ENCODE measurements at regions not wholly inside any gene's neighbourhood (a gene's known extent, or its start where the extent isn't known, plus 50 kb on each side); places are given as distances from the start of the nearest gene placed in this dataset.

DNA sequence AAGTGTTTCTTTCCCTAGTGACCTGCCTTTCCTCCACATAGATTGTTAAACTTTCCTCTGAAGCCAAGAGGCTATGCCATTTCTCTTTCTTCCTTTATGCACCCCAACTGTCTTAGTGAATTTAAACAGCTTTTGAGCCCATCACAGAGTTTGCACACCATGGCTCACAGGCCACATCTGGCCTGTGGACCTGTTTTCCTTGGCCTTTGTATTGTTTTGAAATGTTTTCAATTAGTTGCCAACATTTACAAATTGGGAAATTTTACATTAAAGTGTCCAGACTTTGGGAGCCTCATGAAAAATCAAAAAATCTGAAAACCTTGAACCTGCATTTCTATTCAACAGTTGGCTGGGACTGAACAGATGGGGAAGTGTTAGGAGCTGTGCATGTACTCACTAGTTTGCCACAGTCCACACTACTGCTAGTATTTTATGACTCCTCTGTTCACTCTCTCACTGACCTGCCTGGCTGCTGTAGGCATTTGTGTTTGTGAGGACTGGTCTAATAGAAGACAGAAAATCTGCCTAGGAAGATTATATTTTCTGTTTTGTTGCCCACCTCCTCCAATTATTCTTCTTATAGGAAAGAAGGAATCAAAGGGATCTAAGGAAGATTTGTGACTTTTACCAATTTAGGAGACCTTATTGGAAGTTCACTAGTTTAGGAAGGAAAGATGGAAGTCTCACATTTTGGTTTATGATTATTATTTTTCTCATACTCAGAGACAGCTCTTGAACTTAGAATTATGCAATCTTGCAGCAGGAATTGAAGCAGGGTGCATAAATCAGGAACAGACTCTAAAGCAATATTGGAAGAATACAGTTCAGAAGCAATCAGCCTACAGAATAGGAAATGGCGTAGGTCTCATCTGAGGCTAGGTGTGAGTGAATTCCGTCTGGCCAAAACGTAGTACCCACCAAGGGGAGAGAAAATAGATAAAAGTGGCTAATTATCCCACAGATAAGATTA lies 134.7 kb downstream of the HLX start (continued):
- TF ChIP-seq ZC3H10 (CRISPR knock-in tag; IDR thresholded peaks at IDR 0.05), result no peak
- TF ChIP-seq CSDC2 (CRISPR knock-in tag; IDR thresholded peaks at IDR 0.05), result no peak

DNA sequence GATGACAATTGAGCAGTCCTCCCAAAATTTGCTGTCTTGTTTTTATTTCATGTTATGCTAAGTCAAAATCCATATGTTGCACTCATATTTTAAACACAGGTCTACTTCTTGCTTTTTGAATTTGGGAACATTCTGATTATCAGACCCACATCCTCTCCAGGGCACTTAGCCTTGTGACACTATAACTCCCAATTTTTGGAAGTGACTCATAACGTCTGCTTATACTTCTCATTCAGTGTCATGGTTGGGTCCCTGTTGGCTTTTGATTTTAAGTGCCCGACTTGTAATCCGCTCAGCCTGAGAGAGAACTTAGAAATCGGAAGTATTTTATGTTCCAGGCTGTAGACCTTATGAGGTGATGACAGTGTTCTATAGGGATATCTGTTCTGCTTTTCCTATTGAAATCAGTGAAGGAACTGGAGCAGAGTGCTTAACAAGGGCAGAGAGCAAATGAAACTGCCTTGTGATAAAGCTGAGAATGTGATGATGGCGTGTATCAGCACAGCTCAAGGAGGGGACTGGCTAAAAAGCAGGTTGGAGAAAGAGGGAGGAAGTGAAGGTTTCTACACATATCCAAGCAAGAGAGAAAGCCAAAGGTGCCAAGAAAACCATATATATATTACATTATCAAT lies 136.0 kb downstream of the HLX start:
- TF ChIP-seq PPARA (CRISPR knock-in tag; IDR thresholded peaks at IDR 0.05; ENCODE audit: borderline replicate concordance) (no peak), ZNF70 (CRISPR knock-in tag; IDR thresholded peaks at IDR 0.05) (no peak), ZFP3 (CRISPR knock-in tag; IDR thresholded peaks at IDR 0.05) (no peak), ARNTL (CRISPR knock-in tag; IDR thresholded peaks at IDR 0.05; ENCODE audit: borderline replicate concordance, low read depth) (no peak), ZNF565 (CRISPR knock-in tag; conservative IDR thresholded peaks at IDR 0.05; ENCODE audit: low read depth) (no peak), ESRRG (CRISPR knock-in tag; IDR thresholded peaks at IDR 0.05) (no peak), CSDC2 (CRISPR knock-in tag; IDR thresholded peaks at IDR 0.05) (no peak), RARB (CRISPR knock-in tag; IDR thresholded peaks at IDR 0.05) (no peak), ZFP30 (CRISPR knock-in tag; IDR thresholded peaks at IDR 0.05) (no peak), OSR1 (CRISPR knock-in tag; IDR thresholded peaks at IDR 0.05) (no peak)
- TF ChIP-seq, protein P1, sequence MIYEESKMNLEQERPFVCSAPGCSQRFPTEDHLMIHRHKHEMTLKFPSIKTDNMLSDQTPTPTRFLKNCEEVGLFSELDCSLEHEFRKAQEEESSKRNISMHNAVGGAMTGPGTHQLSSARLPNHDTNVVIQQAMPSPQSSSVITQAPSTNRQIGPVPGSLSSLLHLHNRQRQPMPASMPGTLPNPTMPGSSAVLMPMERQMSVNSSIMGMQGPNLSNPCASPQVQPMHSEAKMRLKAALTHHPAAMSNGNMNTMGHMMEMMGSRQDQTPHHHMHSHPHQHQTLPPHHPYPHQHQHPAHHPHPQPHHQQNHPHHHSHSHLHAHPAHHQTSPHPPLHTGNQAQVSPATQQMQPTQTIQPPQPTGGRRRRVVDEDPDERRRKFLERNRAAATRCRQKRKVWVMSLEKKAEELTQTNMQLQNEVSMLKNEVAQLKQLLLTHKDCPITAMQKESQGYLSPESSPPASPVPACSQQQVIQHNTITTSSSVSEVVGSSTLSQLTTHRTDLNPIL (CRISPR knock-in tag; IDR thresholded peaks at IDR 0.05; ENCODE audit: low read depth), result no peak
- TF ChIP-seq, protein P2, sequence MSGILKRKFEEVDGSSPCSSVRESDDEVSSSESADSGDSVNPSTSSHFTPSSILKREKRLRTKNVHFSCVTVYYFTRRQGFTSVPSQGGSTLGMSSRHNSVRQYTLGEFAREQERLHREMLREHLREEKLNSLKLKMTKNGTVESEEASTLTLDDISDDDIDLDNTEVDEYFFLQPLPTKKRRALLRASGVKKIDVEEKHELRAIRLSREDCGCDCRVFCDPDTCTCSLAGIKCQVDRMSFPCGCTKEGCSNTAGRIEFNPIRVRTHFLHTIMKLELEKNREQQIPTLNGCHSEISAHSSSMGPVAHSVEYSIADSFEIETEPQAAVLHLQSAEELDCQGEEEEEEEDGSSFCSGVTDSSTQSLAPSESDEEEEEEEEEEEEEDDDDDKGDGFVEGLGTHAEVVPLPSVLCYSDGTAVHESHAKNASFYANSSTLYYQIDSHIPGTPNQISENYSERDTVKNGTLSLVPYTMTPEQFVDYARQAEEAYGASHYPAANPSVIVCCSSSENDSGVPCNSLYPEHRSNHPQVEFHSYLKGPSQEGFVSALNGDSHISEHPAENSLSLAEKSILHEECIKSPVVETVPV (CRISPR knock-in tag; IDR thresholded peaks at IDR 0.05), result no peak
- TF ChIP-seq, protein P3, sequence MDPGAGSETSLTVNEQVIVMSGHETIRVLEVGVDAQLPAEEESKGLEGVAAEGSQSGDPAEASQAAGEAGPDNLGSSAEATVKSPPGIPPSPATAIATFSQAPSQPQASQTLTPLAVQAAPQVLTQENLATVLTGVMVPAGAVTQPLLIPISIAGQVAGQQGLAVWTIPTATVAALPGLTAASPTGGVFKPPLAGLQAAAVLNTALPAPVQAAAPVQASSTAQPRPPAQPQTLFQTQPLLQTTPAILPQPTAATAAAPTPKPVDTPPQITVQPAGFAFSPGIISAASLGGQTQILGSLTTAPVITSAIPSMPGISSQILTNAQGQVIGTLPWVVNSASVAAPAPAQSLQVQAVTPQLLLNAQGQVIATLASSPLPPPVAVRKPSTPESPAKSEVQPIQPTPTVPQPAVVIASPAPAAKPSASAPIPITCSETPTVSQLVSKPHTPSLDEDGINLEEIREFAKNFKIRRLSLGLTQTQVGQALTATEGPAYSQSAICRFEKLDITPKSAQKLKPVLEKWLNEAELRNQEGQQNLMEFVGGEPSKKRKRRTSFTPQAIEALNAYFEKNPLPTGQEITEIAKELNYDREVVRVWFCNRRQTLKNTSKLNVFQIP (CRISPR knock-in tag; IDR thresholded peaks at IDR 0.05; ENCODE audit: borderline replicate concordance, low read depth), result no peak
- TF ChIP-seq, protein P4, sequence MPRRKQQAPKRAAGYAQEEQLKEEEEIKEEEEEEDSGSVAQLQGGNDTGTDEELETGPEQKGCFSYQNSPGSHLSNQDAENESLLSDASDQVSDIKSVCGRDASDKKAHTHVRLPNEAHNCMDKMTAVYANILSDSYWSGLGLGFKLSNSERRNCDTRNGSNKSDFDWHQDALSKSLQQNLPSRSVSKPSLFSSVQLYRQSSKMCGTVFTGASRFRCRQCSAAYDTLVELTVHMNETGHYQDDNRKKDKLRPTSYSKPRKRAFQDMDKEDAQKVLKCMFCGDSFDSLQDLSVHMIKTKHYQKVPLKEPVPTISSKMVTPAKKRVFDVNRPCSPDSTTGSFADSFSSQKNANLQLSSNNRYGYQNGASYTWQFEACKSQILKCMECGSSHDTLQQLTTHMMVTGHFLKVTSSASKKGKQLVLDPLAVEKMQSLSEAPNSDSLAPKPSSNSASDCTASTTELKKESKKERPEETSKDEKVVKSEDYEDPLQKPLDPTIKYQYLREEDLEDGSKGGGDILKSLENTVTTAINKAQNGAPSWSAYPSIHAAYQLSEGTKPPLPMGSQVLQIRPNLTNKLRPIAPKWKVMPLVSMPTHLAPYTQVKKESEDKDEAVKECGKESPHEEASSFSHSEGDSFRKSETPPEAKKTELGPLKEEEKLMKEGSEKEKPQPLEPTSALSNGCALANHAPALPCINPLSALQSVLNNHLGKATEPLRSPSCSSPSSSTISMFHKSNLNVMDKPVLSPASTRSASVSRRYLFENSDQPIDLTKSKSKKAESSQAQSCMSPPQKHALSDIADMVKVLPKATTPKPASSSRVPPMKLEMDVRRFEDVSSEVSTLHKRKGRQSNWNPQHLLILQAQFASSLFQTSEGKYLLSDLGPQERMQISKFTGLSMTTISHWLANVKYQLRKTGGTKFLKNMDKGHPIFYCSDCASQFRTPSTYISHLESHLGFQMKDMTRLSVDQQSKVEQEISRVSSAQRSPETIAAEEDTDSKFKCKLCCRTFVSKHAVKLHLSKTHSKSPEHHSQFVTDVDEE (CRISPR knock-in tag; IDR thresholded peaks at IDR 0.05), result no peak
- ATAC-seq, result no peak

DNA sequence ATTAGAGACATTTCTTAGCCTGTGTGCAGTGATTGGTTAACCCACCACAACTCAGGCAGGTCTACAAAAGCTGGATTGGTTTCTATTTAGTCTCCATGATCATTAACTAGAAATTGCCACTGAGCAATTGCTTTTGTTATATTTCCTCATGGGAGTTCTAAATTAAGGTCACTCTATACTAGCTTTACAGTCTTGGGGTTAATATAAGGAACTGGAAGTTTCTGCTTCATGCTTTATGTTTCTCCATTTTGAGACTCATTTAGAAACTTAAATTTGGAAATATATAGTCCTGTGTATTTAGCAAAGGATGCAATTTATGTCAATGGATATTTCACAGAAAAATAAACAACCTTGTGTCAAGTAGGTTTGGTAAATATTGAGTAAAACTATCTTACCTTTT lies 137.5 kb downstream of the HLX start:
- no peak for TF ChIP-seq OSR1 (CRISPR knock-in tag; IDR thresholded peaks at IDR 0.05)
- TF ChIP-seq, protein P5, sequence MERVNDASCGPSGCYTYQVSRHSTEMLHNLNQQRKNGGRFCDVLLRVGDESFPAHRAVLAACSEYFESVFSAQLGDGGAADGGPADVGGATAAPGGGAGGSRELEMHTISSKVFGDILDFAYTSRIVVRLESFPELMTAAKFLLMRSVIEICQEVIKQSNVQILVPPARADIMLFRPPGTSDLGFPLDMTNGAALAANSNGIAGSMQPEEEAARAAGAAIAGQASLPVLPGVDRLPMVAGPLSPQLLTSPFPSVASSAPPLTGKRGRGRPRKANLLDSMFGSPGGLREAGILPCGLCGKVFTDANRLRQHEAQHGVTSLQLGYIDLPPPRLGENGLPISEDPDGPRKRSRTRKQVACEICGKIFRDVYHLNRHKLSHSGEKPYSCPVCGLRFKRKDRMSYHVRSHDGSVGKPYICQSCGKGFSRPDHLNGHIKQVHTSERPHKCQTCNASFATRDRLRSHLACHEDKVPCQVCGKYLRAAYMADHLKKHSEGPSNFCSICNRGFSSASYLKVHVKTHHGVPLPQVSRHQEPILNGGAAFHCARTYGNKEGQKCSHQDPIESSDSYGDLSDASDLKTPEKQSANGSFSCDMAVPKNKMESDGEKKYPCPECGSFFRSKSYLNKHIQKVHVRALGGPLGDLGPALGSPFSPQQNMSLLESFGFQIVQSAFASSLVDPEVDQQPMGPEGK (CRISPR knock-in tag; IDR thresholded peaks at IDR 0.05; ENCODE audit: borderline replicate concordance), result no peak
- TF ChIP-seq SNAI2 (CRISPR knock-in tag; IDR thresholded peaks at IDR 0.05), result no peak
- TF ChIP-seq ZC3H10 (CRISPR knock-in tag; IDR thresholded peaks at IDR 0.05), result no peak
- ATAC-seq, result no peak

DNA sequence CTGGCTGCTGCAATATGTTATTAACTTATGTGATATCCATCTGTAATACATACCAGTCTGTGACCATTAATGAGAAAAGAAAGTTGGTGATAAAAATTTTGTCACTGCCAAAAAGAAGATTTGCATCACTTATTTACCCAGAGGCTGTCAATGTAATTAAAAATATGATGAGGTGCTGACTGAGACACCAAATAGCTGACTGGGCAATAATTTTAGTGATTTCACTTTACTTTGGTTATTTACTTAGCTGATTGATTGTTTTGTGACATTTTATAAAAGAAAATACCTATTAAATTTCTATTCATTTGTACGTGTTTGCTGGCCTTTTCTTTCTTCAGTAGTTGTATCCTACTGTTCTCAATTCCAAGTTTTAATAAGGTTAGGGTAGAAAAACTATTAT lies 139.2 kb downstream of the HLX start:
- no peak for TF ChIP-seq TCF4 (CRISPR knock-in tag; IDR thresholded peaks at IDR 0.05; ENCODE audit: borderline replicate concordance)
- TF ChIP-seq ZFP3 (CRISPR knock-in tag; IDR thresholded peaks at IDR 0.05), result no peak
- no peak for TF ChIP-seq GLIS3 (CRISPR knock-in tag; IDR thresholded peaks at IDR 0.05)
- TF ChIP-seq OSR1 (CRISPR knock-in tag; IDR thresholded peaks at IDR 0.05), result no peak
- no peak for TF ChIP-seq ZNF70 (CRISPR knock-in tag; IDR thresholded peaks at IDR 0.05)
- no peak for TF ChIP-seq BACH2 (CRISPR knock-in tag; IDR thresholded peaks at IDR 0.05; ENCODE audit: borderline replicate concordance)
- ATAC-seq, result no peak
